ENCODE measurements at regions not wholly inside any gene's neighbourhood (a gene's known extent, or its start where the extent isn't known, plus 50 kb on each side); places are given as distances from the start of the nearest gene placed in this dataset.

GRCh38 chr4:189177130-189177529 lies 763.5 kb upstream of the FRG1 start:
- Histone ChIP-seq H3K9ac (ENCODE audit: low read length) (no peak overlapping the region), H3K9me3 (replicated peaks; ENCODE audit: insufficient read depth, low read length) (no peaks in the 10 kb centered on the region), H2AFZ (ENCODE audit: low read length) (no peak overlapping the region), H3F3A (ENCODE audit: insufficient read depth, low read length) (no peaks in the 10 kb centered on the region), H3K4me1 (ENCODE audit: low read length) (no peaks in the 10 kb centered on the region), H3K9me2 (replicated peaks; ENCODE audit: insufficient read depth, low read length) (no peaks in the 10 kb centered on the region), H3K4me2 (ENCODE audit: low read depth, low read length) (no peak overlapping the region), H3K36me3 (replicated peaks; ENCODE audit: insufficient read depth, low read length) (no peaks in the 10 kb centered on the region), H3K27ac (ENCODE audit: low read length) (no peak overlapping the region), H3K4me3 (ENCODE audit: low read length) (no peak overlapping the region), H3K27me3 (replicated peaks; ENCODE audit: insufficient read depth, low read length) (no peaks in the 10 kb centered on the region), H4K20me1 (ENCODE audit: insufficient read depth, low read length) (no peaks in the 10 kb centered on the region), H3K79me2 (ENCODE audit: low read length) (no peaks in the 10 kb centered on the region)
- DNase-seq: peak; percentile 46
- TF ChIP-seq CTCF (IDR thresholded peaks at IDR 0.05; ENCODE audit: low read length): no peak

- H3K9me2 ChIP-seq (replicated peaks; ENCODE audit: insufficient read depth, low read length): no peaks in the 10 kb centered on the region
- H3K4me1 ChIP-seq (ENCODE audit: low read length): no peaks in the 10 kb centered on the region
- no peaks in the 10 kb centered on the region for H3F3A ChIP-seq (ENCODE audit: insufficient read depth, low read length)
- no peaks in the 10 kb centered on the region for H3K36me3 ChIP-seq (replicated peaks; ENCODE audit: insufficient read depth, low read length)
- H3K4me2 ChIP-seq (ENCODE audit: low read depth, low read length): no peak overlapping the region
- no peaks in the 10 kb centered on the region for H3K27me3 ChIP-seq (replicated peaks; ENCODE audit: insufficient read depth, low read length)
- no peak for DNase-seq
- no peaks in the 10 kb centered on the region for H4K20me1 ChIP-seq (ENCODE audit: insufficient read depth, low read length)
- H2AFZ ChIP-seq (ENCODE audit: low read length): no peak overlapping the region
- H3K9me3 ChIP-seq (replicated peaks; ENCODE audit: insufficient read depth, low read length): no peaks in the 10 kb centered on the region
- H3K9ac ChIP-seq (ENCODE audit: low read length): no peak overlapping the region
- no peak overlapping the region for H3K4me3 ChIP-seq (ENCODE audit: low read length)
- TF ChIP-seq CTCF (IDR thresholded peaks at IDR 0.05; ENCODE audit: low read length): no peak
- no peak for TF ChIP-seq EZH2 (optimal IDR thresholded peaks at IDR 0.05; ENCODE audit: low read depth, low read length)
- TF ChIP-seq EZH2phosphoT487 (IDR thresholded peaks at IDR 0.05; ENCODE audit: low read length): no peak
- no peak overlapping the region for H3K27ac ChIP-seq (ENCODE audit: low read length)
- no peaks in the 10 kb centered on the region for H3K79me2 ChIP-seq (ENCODE audit: low read length)
Measured at GRCh38 chr4:189178125-189178746, 762.4 kb upstream of the FRG1 start.

DNA sequence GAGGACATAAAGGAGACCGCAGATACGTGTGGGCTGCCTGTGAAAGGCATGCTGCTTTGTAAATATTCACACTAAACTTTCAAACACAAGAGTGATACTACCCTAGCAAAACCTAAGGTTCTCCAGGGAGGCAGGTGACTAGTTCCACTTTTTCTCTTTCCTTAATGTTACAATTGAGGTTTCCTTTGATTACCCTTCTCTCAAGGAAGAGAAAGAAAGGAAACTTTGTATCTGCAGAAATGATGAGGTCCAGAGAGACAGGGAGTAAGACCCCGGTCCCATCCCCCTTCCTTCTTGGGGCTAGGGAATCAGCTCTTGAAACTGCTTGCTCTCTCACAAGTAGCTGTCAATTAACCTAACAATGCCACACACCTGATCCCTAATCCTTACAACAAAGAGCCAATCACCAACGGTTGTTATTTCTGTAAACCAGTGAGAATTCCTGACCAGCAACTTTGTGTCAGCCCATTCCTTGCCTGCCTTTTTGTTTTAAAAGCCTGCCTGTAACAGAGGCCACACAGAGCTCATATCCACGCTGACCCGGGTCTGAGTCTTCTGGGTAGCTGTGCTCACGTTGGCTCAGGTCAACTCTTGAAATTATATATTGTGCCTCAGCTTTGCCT lies 754.8 kb upstream of the FRG1 start:
- Histone ChIP-seq H3K36me3 (replicated peaks; ENCODE audit: insufficient read depth, low read length) (no peaks in the 10 kb centered on the region), H3K4me3 (ENCODE audit: low read length) (no peak overlapping the region), H3K27ac (ENCODE audit: low read length) (no peak overlapping the region), H3K4me2 (ENCODE audit: low read depth, low read length) (no peak overlapping the region), H3F3A (ENCODE audit: insufficient read depth, low read length) (no peaks in the 10 kb centered on the region), H3K9me3 (replicated peaks; ENCODE audit: insufficient read depth, low read length) (no peaks in the 10 kb centered on the region), H3K9me2 (replicated peaks; ENCODE audit: insufficient read depth, low read length) (no peaks in the 10 kb centered on the region), H4K20me1 (ENCODE audit: insufficient read depth, low read length) (no peaks in the 10 kb centered on the region), H3K9ac (ENCODE audit: low read length) (no peak overlapping the region), H3K27me3 (replicated peaks; ENCODE audit: insufficient read depth, low read length) (no peaks in the 10 kb centered on the region), H2AFZ (ENCODE audit: low read length) (0 out of 2 replicates have a peak overlapping the region, but pooled peaks have one; percentile 19), H3K4me1 (ENCODE audit: low read length) (no peaks in the 10 kb centered on the region), H3K79me2 (ENCODE audit: low read length) (no peaks in the 10 kb centered on the region)
- DNase-seq: no peak
- no peak for TF ChIP-seq EZH2phosphoT487 (IDR thresholded peaks at IDR 0.05; ENCODE audit: low read length)
- no peak for TF ChIP-seq EZH2 (optimal IDR thresholded peaks at IDR 0.05; ENCODE audit: low read depth, low read length)

GRCh38 chr4:189187531-189188052 lies 753.1 kb upstream of the FRG1 start:
- no peaks in the 10 kb centered on the region for H3K4me1 ChIP-seq (ENCODE audit: low read length)
- no peaks in the 10 kb centered on the region for H3K27me3 ChIP-seq (replicated peaks; ENCODE audit: insufficient read depth, low read length)
- H3K4me3 ChIP-seq (ENCODE audit: low read length): no peak overlapping the region
- no peak overlapping the region for H3K4me2 ChIP-seq (ENCODE audit: low read depth, low read length)
- no peaks in the 10 kb centered on the region for H3K36me3 ChIP-seq (replicated peaks; ENCODE audit: insufficient read depth, low read length)
- no peak overlapping the region for H2AFZ ChIP-seq (ENCODE audit: low read length)
- H3K9me2 ChIP-seq (replicated peaks; ENCODE audit: insufficient read depth, low read length): no peaks in the 10 kb centered on the region
- H3F3A ChIP-seq (ENCODE audit: insufficient read depth, low read length): no peaks in the 10 kb centered on the region
- no peaks in the 10 kb centered on the region for H4K20me1 ChIP-seq (ENCODE audit: insufficient read depth, low read length)
- TF ChIP-seq CTCF (IDR thresholded peaks at IDR 0.05; ENCODE audit: low read length) (no peak), EZH2 (optimal IDR thresholded peaks at IDR 0.05; ENCODE audit: low read depth, low read length) (no peak), EZH2phosphoT487 (IDR thresholded peaks at IDR 0.05; ENCODE audit: low read length) (no peak)
- H3K9me3 ChIP-seq (replicated peaks; ENCODE audit: insufficient read depth, low read length): no peaks in the 10 kb centered on the region
- H3K27ac ChIP-seq (ENCODE audit: low read length): no peak overlapping the region
- H3K79me2 ChIP-seq (ENCODE audit: low read length): no peaks in the 10 kb centered on the region
- no peak for DNase-seq
- no peak overlapping the region for H3K9ac ChIP-seq (ENCODE audit: low read length)
